OCI-LY1 (cell line): ENCODE measurements at regions not wholly inside any gene's neighbourhood (a gene's known extent, or its start where the extent isn't known, plus 50 kb on each side); places are given as distances from the start of the nearest gene placed in this dataset.

Experiments used
- CTCF ChIP-seq: fragments of 200-600 bp; sonication (generic), shearing (Covaris generic); IDR thresholded peaks from 2 replicates; pipeline ENCODE4 v1.5.1; 2017; ENCODE audit warnings: mild to moderate bottlenecking, antibody characterized with exemption, low read length, moderate library complexity, mixed read lengths
- EZH2 ChIP-seq: fragments of 200-600 bp; sonication (generic), shearing (Covaris generic); IDR thresholded peaks from 2 replicates; pipeline ENCODE4 v1.8.0; 2017; ENCODE audit warnings: borderline replicate concordance, mixed run types, mild to moderate bottlenecking, antibody characterized with exemption, low read length, moderate library complexity, mixed read lengths

GRCh38 chr11:110958216-110958615 lies 246.0 kb upstream of the ARHGAP20 start:
- no peak for TF ChIP-seq CTCF
- TF ChIP-seq EZH2, result no peak
